HG02763 (cell line): ENCODE measurements at regions not wholly inside any gene's neighbourhood (a gene's known extent, or its start where the extent isn't known, plus 50 kb on each side); places are given as distances from the start of the nearest gene placed in this dataset.
"Not testable (repeated sequence)": the region's sequence is repeated elsewhere in the genome, so short reads cannot be mapped to it uniquely, and the experiment has no call there.

ENCODE experiments used
- ATAC-seq: cut with Tn5 transposase; IDR thresholded peaks from one replicate; pipeline ENCODE4 v1.9.1; 2021; ENCODE audit warnings: mild to moderate bottlenecking, moderate library complexity; ENCODE audit not compliant: unreplicated experiment

DNA sequence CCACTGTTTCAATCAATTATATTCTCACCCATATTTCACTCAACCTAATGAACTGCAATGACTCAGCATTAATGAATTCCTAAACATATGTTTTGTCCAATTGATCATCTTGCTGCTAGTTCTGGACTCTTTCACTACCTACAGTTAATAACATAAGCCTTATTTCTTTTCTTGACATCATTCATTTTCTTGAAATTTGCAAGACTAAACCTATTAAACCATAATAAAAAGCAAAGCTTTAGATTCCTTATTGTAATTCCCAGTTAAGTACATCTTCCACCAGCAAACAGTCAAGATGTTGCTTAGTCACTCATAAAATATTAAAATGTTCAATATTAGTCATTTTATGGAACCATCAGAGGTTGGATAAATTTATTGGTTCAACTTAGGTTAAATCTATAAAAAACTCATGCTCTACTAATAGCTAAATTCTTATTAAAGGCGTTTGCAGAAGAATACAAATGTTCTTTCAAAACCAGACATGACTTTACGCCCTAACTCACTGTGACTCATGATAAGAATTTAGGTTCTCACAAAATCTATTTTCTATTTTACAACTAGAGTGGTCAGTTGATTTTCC lies 599.4 kb downstream of the RNF144A start:
- no peak for ATAC-seq

DNA sequence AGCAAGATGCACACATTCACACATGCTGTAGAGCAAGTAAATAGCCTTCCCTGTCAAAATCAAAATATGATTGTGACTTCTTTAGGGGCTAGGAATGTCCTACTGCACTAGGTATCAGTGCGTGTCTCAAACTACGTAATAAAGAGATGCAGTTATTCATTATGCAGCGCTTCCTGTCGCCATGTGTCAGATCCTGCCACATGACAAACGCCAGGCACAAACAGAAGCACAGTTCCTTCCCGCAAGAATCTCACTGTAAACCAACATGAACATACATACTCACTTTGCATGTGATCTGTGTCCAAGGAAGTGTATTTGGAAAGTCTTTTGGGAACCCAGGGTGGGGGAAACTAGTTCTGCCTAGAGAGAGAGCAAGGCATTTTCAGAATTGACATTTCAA lies 599.9 kb downstream of the RNF144A start:
- no peak for ATAC-seq

DNA sequence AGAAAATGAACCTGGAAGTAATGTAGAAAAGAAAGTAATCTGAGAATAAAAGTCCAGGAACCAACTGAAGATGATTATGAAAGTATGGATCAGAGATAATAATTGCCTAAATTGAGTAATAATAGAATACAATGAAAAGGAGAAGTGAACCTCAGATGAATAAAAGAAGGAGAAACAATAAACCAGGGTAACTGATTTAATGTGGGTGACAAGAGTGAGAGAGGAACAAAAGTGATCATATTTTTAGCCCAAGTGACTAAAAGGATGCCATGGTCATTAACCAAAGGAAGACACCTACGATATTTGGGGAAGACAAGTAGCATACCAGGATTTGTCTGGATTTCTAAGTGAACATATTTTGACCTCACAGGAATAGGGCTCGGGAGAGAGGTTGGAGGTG lies 600.6 kb downstream of the RNF144A start:
- no peak for ATAC-seq

DNA sequence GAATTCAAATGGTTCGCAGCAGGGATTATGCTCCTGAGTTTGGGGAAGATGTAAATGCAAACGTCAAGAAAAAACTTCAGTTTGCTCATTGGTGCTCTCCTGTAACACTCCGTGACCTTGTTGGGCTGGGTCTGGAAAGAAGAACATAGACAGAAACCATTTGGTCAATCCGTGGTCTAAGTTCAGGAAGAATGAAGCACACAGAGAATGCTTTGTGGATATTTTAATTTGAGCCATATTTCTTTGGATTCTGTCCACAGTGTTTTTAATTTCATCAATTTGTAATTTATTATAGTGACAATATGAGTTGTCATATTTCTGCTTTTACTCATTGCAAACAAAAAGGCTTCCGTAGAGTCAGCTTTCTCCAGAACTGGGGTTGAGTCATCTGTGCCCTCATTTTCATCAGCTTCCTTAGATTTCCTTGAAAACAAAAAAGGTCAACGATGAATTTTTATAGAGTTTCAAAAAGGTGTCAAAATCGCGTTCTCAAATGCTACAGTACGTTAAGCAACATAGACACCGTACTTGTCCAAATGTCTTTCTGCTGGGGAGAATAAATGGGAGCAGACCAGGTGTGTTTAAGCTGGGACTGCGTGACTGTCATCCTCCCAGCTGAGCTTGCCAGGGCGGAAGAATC lies 606.4 kb downstream of the RNF144A start:
- ATAC-seq, result no peak

DNA sequence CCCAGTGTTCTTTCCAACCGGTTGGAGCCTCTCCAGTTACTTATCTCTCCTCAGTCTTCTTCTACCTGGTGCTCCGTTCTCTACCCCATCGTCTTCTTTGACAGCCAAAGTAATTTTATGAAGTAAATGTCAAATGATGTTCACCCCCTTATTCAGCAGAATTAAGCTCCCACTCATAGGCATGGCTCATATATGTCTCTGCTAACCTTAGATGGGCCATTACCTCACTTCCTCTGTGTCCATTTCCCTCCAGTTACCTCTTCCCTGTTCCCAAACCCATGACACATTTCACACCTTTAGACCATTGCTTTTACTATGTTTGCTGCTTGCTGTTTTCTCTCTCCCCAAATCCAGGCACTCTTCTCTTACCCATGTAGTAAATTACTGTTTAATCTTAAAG lies 607.0 kb downstream of the RNF144A start:
- no peak for ATAC-seq

DNA sequence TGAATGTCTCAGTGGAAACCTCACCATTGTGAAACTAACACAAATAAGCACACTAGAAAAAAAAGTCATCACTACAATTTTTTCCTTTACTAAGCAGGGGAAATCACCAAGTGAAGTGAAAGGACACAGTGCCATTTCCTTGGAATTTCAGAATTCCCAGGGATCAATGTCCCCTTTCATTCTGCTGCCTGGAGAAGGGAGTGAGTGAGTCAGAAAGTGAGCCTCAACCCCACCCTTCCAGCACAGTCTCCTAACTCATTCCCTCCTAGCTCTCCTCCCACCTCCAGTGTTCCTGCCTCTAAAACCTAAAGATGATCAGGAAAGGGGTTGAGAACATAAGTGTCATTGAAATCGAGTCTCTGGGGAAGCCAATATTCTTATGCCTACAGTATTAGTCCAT lies 608.5 kb downstream of the RNF144A start:
- ATAC-seq, result no peak

DNA sequence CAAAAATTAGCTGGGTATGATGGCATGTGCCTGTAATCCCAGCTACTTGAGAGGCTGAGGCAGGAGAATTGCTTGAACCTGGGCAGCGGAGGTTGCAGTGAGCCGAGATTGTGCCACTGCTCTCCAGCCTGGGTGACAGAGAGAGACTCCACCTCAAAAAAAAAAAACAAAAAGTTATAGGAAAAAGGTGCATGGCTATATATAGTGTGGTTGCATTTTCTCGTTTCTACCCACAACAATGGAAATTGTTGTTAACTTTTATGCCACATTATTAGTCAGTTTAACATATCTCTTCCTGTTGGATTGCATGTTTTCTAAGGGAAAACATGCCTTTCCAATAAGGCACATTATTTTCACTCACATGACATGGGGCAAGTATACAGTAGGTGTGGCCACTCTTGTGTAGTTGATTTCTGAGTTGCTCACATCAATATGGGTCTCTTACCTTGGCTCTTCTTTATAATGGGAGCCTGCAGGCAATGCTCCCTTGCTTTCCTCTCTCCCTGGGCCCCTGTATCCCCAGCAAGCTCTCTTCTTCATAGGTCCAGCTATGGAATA lies 610.0 kb downstream of the RNF144A start:
- no peak for ATAC-seq

DNA sequence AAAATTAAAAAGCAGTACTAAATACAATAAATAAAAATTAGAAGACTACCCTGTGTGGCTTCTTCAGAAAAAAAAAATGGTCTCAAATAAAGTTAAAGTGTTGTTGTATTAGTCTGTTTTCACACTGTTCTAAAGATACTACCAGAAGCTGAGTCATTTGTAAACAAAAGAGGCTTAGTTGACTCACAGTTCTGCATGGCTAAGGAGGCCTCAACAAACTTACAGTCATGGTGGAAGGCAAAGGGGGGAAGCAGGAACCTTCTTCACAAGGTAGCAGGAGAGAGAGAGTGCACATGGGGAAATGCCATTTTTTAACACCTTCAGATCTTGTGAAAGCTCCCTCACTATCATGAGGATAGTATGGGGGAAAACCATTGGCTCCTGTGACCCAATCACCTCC lies 612.8 kb downstream of the RNF144A start:
- ATAC-seq, result no peak

DNA sequence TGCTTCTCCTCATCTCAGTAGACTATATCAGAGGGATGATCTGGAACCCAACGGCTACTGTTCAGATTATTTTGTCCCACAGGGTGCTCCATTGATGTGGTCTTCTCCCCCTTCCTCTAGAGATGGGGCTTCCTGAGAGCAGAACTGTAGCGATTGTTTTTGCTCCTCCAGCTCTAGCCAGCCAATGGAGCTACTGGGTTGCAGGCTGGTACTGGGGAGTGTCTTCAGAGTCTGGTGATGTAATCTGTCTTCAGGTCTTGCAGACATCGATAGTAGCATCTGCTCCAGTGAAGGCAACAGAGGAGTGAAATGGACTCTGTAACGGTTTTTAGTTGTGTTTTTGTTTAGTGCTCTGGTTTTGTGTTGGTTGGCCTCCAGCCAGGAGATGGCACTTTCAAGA lies 621.9 kb downstream of the RNF144A start:
- ATAC-seq, result no peak

DNA sequence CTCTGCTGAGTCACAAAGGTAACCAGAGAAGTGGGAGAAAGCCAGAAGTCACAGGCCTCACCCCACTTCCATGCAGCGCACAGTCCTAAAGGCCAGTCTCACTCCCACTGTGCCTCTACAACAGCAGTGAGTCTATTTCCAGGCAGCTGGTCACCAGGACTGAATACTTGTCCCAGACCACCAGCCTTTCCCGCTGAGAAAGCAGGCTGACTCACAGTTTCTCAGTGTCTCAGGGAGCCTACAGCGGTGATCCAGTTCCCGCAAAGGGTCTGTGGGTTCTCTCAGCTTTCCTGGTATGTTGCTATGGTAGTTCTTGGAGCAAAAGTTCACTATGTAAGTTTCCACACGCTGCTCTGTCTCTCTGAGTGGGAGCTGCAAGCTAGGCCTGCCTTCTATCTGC lies 622.5 kb downstream of the RNF144A start:
- ATAC-seq, result no peak

DNA sequence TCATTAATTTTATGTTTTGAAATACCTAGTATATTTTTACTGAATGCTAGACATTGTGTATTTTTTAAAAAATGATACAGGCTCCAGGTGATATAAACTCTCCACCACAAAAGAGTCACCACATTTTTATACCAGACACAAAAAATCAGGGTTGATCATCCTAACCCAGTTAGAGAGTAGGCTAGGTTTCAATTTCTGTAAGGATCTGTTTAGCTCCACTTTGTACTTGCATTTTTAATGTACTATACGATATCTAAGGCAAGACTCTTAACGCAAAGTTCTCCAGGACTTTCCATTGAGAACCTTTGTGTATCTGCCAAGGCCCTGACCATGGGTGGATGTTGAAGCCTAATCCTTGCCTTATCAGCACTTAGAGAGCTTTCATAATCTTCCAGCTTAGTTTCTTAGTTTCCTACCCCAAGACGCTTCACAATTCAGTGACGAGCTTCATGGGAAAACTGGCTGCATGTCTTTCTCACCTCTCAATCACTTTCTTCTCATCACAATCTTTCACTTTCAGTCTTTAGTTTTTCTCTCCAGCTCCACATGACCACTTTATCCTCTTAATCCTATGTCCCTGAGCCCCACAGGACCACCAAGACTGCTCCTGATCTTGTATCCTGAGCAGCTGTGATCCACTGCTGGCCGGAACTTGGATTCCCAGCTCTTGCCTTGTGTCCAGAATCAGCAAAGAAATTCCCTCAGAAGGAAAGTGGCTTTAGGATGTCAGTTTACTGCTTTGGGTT lies 635.8 kb downstream of the RNF144A start:
- no peak for ATAC-seq

DNA sequence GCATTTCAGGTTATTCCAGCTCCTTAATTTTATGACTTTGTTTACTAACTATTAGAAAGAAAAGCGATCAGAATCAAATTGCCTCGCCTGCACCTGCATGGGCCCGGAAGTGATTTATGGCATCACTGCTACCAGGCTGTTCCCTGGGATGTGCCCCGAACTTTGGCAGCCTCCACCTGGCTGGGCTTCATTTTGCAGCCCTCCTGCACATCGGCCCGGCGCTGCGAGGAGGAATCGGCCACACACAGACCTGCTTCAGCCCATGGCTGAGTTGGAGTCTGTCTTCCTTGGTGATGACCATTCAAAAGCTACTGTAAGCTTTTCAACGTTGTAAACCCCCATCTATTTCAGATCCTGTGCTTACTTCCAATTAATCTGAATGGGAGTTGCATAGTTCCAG lies 638.0 kb downstream of the RNF144A start:
- ATAC-seq, result no peak

DNA sequence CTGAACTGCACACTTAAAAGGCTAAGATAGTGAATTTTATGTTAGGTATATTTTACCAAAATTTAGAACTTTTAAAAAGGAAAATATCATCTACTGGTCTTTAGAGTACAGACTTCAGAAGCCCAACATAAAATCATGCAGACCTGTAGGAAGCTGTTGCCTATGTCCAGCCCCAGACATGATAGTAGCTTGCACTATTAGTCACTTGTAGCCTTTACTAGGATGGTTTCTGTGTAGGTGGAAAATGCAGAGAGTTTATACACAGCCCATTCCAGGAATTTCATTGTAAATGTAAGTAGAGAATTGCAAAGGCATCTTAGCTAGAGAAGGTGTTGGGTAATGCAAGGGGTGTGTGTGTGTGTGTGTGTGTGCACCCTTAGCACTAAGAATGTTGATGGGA lies 640.2 kb downstream of the RNF144A start:
- no peak for ATAC-seq

DNA sequence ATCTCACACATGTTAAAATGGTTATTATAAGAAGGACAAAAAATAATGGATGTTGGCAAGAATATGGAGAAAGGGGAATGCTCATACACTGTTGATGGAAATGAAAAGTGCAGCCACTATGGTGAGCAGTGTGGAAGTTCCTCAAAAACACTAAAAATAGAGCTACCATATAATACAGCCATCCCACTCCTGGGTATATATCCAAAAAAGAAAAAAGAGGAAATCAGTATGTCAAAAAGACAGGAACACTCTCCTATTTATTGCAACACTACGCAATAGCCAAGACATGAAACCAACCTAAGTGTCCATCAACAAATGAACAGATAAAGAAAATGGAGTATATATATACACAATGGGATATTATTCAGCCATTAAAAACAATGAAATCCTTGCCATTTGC lies 642.6 kb downstream of the RNF144A start:
- ATAC-seq, result no peak

DNA sequence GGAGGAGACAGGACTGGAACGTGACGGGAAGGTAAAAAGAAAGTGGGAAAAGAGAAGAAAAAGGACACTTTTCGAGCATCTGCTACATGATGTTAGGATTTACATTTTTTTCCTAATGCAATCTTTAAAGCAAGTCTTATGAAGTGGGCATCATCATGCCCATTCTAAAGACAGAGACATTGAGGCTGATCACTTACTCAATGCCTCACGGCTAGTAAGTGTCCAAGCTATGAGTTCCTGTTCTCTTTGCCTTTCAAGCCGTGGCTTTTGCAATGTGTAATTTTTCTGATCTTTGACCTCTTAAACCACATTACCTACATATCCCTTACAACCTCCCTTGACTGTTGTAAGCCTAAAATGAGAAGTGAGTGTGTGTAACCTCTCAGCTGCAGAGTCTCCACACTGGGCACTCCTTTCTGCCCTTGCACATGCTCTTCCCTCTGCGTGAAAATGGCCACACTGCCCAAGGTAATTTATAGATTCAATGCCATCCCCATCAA lies 649.2 kb downstream of the RNF144A start:
- ATAC-seq, result no peak

DNA sequence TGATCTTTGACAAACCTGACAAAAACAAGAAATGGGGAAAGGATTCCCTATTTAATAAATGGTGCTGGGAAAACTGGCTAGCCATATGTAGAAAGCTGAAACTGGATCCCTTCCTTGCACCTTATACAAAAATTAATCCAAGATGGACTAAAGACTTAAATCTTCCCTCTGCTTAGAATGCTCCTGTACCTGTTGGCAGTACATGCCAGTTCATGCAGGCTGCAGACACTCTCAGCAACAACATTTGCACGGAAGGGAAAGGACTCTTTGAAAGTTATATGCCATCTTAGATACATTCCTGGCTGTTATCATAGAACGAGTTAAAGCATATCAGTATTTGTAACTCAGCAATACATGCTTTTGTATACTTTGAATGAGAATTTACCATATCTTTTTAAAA lies 649.9 kb downstream of the RNF144A start:
- ATAC-seq, result not testable (repeated sequence)

DNA sequence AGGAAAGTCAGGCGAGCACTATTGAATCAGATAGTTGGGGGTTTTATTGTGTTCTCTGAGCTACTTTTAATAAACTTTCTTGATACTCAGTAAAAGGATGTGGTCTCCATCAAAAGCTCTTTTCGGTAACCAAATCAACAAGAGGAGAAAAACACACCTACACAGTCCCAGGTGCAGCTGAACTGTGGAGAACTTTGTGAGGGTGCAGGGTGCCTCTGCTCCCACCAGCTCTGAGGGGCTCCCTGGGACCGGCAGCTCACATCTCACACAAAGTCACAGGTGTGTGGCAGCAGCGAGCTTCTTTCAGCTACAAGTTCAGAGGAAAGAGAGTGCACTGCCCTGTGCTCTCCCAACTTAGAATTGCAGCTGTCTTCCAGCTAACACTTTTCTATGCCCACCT lies 650.4 kb downstream of the RNF144A start:
- no peak for ATAC-seq

DNA sequence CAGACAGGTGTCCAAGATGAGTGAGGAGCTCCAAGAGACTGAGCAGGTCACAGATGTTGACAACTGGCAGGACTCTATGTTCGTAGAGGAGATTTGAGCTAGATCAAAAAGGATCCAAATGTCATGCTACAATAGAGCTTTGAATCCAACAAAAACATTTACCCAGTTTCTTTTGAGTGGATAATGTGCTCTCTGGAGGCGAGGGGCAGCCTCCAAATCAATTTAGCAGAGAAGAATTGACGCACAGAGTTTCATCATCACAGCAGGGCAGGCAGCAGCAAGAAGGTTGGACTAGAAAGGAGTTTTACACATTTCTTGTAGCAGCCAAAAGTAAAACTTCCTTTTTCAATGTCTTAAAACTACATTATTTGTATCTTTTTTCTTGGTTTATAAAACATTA lies 653.0 kb downstream of the RNF144A start:
- ATAC-seq, result no peak

DNA sequence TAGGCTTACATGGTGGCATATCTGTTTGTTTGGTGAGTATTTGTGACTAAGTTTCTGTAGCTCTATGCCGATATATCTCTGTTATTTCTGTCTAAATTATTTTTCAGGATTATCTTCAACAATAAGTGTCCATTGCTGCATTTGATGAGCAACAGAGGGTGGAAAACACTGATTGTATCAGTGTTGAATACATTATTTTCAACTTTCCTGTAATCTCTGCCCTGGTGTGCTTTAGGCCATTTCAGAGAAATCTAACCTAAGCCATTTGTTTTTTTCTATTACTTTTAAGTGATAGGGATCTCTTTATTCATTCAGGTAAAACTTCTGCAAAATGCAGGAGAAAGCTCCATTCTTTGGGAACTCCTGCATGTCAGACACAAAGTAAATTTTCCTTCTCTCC lies 654.5 kb downstream of the RNF144A start:
- ATAC-seq, result no peak

DNA sequence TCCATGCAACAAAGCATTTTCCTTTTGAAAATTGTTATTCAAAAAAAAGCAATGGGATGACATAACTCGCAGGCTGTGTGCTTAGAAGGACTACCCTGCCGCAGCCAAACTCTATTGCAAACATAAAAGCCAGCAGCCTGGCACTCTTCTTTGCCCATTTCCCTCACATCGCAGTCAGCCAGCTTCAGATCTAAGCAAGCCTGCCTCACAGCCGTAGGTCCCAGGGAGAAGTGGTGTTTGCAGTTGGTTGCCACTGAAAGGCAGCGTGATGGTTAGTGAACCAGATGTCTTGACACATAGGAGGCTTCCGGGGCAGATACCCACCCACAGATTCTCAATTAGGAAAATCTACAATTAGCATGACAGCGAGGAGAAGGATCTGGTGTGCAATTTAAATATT lies 655.2 kb downstream of the RNF144A start:
- ATAC-seq, result no peak

DNA sequence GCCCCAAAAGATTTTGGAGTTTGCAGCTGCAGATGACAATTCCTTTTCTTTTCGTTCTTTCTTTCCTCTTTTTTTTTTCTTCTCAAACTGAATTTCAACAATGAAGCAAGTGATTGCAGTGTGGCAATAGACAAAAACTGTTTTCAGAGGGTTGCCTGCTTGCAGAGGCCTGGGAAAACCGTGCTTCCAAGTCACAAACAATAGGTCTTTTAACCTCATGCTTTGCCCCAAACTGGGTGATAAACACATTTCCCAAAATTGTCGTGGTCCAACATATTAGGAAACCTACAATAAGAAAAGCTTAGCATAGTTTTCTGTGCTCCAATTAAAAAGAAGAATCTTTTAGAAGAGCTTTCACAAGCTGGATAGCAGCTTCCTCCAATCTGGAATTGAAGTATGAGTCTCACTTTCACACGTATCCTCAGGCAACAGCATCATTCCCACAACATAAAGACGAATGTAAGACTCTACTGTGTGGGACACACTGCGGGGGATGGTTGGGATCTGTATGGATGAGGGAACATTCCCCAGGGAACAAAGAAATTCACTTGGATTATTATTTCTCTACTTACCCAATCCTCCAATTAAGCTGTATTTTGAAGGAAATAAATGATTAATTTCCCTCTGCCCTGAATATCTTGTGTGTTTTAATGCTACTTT lies 656.1 kb downstream of the RNF144A start:
- ATAC-seq, result no peak
